GM23338 (cell line): ENCODE measurements at regions not wholly inside any gene's neighbourhood (a gene's known extent, or its start where the extent isn't known, plus 50 kb on each side); places are given as distances from the start of the nearest gene placed in this dataset.

Experiments
- ATAC-seq: fragments of 200-7000 bp; cut with Tn5 transposase; 3 replicates; pipeline ENCODE4 v1.9.1; 2020
- DNase-seq: peaks from one replicate; pipeline ENCODE4 v3.0.0-alpha.2; 2015; ENCODE audit warnings: low spot score
- H2AFZ ChIP-seq: fragments of 200-600 bp; sonication (generic); 2 replicates; pipeline ENCODE4 v1.8.0; 2016; ENCODE audit warnings: antibody characterized with exemption, mild to moderate bottlenecking, moderate library complexity
- H3F3A ChIP-seq: fragments of 200-600 bp; sonication (generic); replicated peaks from 2 replicates; pipeline ENCODE4 v1.8.0; 2017; ENCODE audit warnings: antibody characterized with exemption, mixed run types, low read depth
- H3K27ac ChIP-seq: fragments of 200-600 bp; sonication (generic); 2 replicates; pipeline ENCODE4 v1.6.1; 2016; ENCODE audit warnings: low read depth
- H3K27me3 ChIP-seq: fragments of 200-600 bp; sonication (generic); 2 replicates; pipeline ENCODE4 v1.8.0; 2016; ENCODE audit warnings: mild to moderate bottlenecking, mixed run types, moderate library complexity; ENCODE audit not compliant: insufficient read depth
- H3K36me3 ChIP-seq: fragments of 200-600 bp; sonication (generic); 2 replicates; pipeline ENCODE4 v1.8.0; 2016; ENCODE audit warnings: mild to moderate bottlenecking; ENCODE audit not compliant: insufficient read depth
- H3K4me1 ChIP-seq: fragments of 200-600 bp; sonication (generic); 2 replicates; pipeline ENCODE4 v1.8.0; 2016; ENCODE audit warnings: mild to moderate bottlenecking, moderate library complexity; ENCODE audit not compliant: insufficient read depth
- H3K4me2 ChIP-seq: fragments of 200-600 bp; sonication (generic); 2 replicates; pipeline ENCODE4 v1.7.1; 2017; ENCODE audit warnings: mixed run types
- H3K4me3 ChIP-seq: fragments of 200-600 bp; sonication (generic); 2 replicates; pipeline ENCODE4 v1.6.1; 2016; ENCODE audit warnings: mixed run types
- H3K79me2 ChIP-seq: fragments of 200-600 bp; sonication (generic); replicated peaks from 2 replicates; pipeline ENCODE4 v1.8.0; 2017; ENCODE audit warnings: mild to moderate bottlenecking; ENCODE audit not compliant: insufficient read depth
- H3K9me2 ChIP-seq: fragments of 200-600 bp; sonication (generic); 2 replicates; pipeline ENCODE4 v1.8.0; 2017; ENCODE audit not compliant: insufficient read depth
- H4K20me1 ChIP-seq: fragments of 200-600 bp; sonication (generic); replicated peaks from 2 replicates; pipeline ENCODE4 v1.8.0; 2017; ENCODE audit warnings: mild to moderate bottlenecking; ENCODE audit not compliant: insufficient read depth
- H3K27ac Mint-ChIP-seq: 2 replicates; pipeline ENCODE4 v1.8.0; 2020; ENCODE audit warnings: inconsistent platforms, mild to moderate bottlenecking, moderate library complexity, mixed read lengths
- H3K27me3 Mint-ChIP-seq: 3 replicates; pipeline ENCODE4 v1.8.0; 2022; ENCODE audit warnings: low read depth, mild to moderate bottlenecking, moderate library complexity, mixed read lengths, inconsistent platforms; ENCODE audit not compliant: insufficient read depth, poor library complexity
- H3K36me3 Mint-ChIP-seq: 3 replicates; pipeline ENCODE4 v1.8.0; 2021; ENCODE audit warnings: low read depth, mild to moderate bottlenecking, inconsistent platforms, moderate library complexity, mixed read lengths
- H3K4me1 Mint-ChIP-seq: 3 replicates; pipeline ENCODE4 v1.8.0; 2020; ENCODE audit warnings: mild to moderate bottlenecking, inconsistent platforms, mixed read lengths
- H3K4me3 Mint-ChIP-seq: 3 replicates; pipeline ENCODE4 v1.8.0; 2021; ENCODE audit warnings: moderate library complexity, mild to moderate bottlenecking, inconsistent platforms, mixed read lengths
- H3K9me3 Mint-ChIP-seq: 3 replicates; pipeline ENCODE4 v1.8.0; 2020; ENCODE audit warnings: moderate library complexity, mild to moderate bottlenecking, inconsistent platforms, mixed read lengths
- CREB1 ChIP-seq: fragments of 250-450 bp; sonication (Bioruptor Pico); IDR thresholded peaks from 2 replicates; pipeline ENCODE4 v1.5.0; 2020; ENCODE audit warnings: low read depth, mild to moderate bottlenecking, moderate library complexity
- ETS1 ChIP-seq: IDR thresholded peaks from 2 replicates; pipeline ENCODE4 v1.6.1; 2016; ENCODE audit warnings: antibody characterized with exemption
- EZH2 ChIP-seq: fragments of 200-600 bp; sonication (generic); IDR thresholded peaks from one replicate; pipeline ENCODE4 v1.8.0; 2017; ENCODE audit warnings: antibody characterized with exemption, mild to moderate bottlenecking, low read depth; ENCODE audit not compliant: unreplicated experiment
- EZH2phosphoT487 ChIP-seq: fragments of 200-600 bp; sonication (generic); IDR thresholded peaks from one replicate; pipeline ENCODE4 v1.8.1; 2018; ENCODE audit warnings: antibody characterized with exemption; ENCODE audit not compliant: unreplicated experiment
- NANOG ChIP-seq: IDR thresholded peaks from 2 replicates; pipeline ENCODE4 v1.6.1; 2016; ENCODE audit warnings: antibody characterized with exemption, borderline replicate concordance
- POLR2AphosphoS5 ChIP-seq: IDR thresholded peaks from 2 replicates; pipeline ENCODE4 v1.6.1; 2016; ENCODE audit warnings: antibody characterized with exemption, low read depth
- REST ChIP-seq: IDR thresholded peaks from one replicate; pipeline ENCODE4 v1.6.1; 2018; ENCODE audit warnings: antibody characterized with exemption; ENCODE audit not compliant: unreplicated experiment
- STAT1 ChIP-seq: IDR thresholded peaks from one replicate; pipeline ENCODE4 v1.6.1; 2016; ENCODE audit warnings: antibody characterized with exemption; ENCODE audit not compliant: unreplicated experiment
- ZNF331 ChIP-seq: fragments of 250-450 bp; sonication (Bioruptor Pico); IDR thresholded peaks from 2 replicates; pipeline ENCODE4 v1.5.0; 2020; ENCODE audit warnings: low read depth, mild to moderate bottlenecking, moderate library complexity
- ZNF462 ChIP-seq: fragments of 250-450 bp; sonication (Bioruptor Pico); IDR thresholded peaks from 2 replicates; pipeline ENCODE4 v1.5.0; 2020; ENCODE audit warnings: mild to moderate bottlenecking, moderate library complexity

GRCh38 chr6:870096-870495, 177.2 kb upstream of the EXOC2 start:
- TF ChIP-seq STAT1 = no peak
- Mint-ChIP-seq H3K9me3 (no peaks in the 10 kb centered on the region), H3K4me3 (no peak overlapping the region), H3K27me3 (no peaks in the 10 kb centered on the region), H3K4me1 (no peaks in the 10 kb centered on the region), H3K36me3 (no peaks in the 10 kb centered on the region), H3K27ac (no peak overlapping the region)
- DNase-seq (no peak), ATAC-seq (no peak)
- H4K20me1 ChIP-seq = no peaks in the 10 kb centered on the region
- H3K27me3 ChIP-seq = no peaks in the 10 kb centered on the region
- no peak overlapping the region for H3K27ac ChIP-seq
- H3K4me2 ChIP-seq = no peak overlapping the region
- H2AFZ ChIP-seq = no peak overlapping the region
- no peaks in the 10 kb centered on the region for H3K79me2 ChIP-seq
- no peaks in the 10 kb centered on the region for H3K4me1 ChIP-seq
- no peak overlapping the region for H3K4me3 ChIP-seq
- no peaks in the 10 kb centered on the region; the same call in 1 of the 2 replicates for H3K9me2 ChIP-seq
- no peaks in the 10 kb centered on the region for H3F3A ChIP-seq
- no peaks in the 10 kb centered on the region for H3K36me3 ChIP-seq

GRCh38 chr6:868201-868600, 175.3 kb upstream of the EXOC2 start:
- H3K9me2 ChIP-seq = no peaks in the 10 kb centered on the region; the same call in 1 of the 2 replicates
- no peak overlapping the region for H3K27ac Mint-ChIP-seq
- no peaks in the 10 kb centered on the region for H3K27me3 Mint-ChIP-seq
- H3K36me3 ChIP-seq = no peaks in the 10 kb centered on the region
- H2AFZ ChIP-seq = no peak overlapping the region
- no peak overlapping the region for H3K27ac ChIP-seq
- no peaks in the 10 kb centered on the region for H3K9me3 Mint-ChIP-seq
- H4K20me1 ChIP-seq = no peaks in the 10 kb centered on the region
- H3K4me1 Mint-ChIP-seq = no peaks in the 10 kb centered on the region
- no peak overlapping the region for H3K4me3 ChIP-seq
- no peak overlapping the region for H3K4me2 ChIP-seq
- DNase-seq (no peak), ATAC-seq (no peak)
- no peaks in the 10 kb centered on the region for H3K27me3 ChIP-seq
- no peaks in the 10 kb centered on the region for H3K79me2 ChIP-seq
- H3K4me3 Mint-ChIP-seq = no peak overlapping the region
- no peaks in the 10 kb centered on the region for H3K4me1 ChIP-seq
- no peaks in the 10 kb centered on the region for H3F3A ChIP-seq
- no peaks in the 10 kb centered on the region for H3K36me3 Mint-ChIP-seq
- TF ChIP-seq EZH2 (no peak), ZNF462 (CRISPR knock-in tag) (no peak), STAT1 (no peak), CREB1 (CRISPR knock-in tag) (no peak), ETS1 (no peak), EZH2phosphoT487 (no peak), ZNF331 (CRISPR knock-in tag) (no peak), REST (no peak), NANOG (no peak), POLR2AphosphoS5 (no peak)
